SJSA1 (cell line): ENCODE measurements at regions not wholly inside any gene's neighbourhood (a gene's known extent, or its start where the extent isn't known, plus 50 kb on each side); places are given as distances from the start of the nearest gene placed in this dataset.
"Not testable (repeated sequence)": the region's sequence is repeated elsewhere in the genome, so short reads cannot be mapped to it uniquely, and the experiment has no call there.

Experiments used
- DNase-seq, 2 experiments: peaks; one replicate each; pipeline ENCODE4 v3.0.0-alpha.2; 2015 to 2020; ENCODE audit warnings: low spot score in 2 of 2, low read depth in 1 of 2
- H3K27ac ChIP-seq: fragments of 250-450 bp; sonication (Bioruptor Pico); 2 replicates; pipeline ENCODE4 v1.5.1; 2020; ENCODE audit warnings: mild to moderate bottlenecking, moderate library complexity
- H3K27me3 ChIP-seq: fragments of 250-450 bp; sonication (Bioruptor Pico); replicated peaks from 2 replicates; pipeline ENCODE4 v1.5.1; 2020; ENCODE audit warnings: mild to moderate bottlenecking, moderate library complexity
- H3K36me3 ChIP-seq: fragments of 250-450 bp; sonication (Bioruptor Pico); 2 replicates; pipeline ENCODE4 v1.5.1; 2020; ENCODE audit warnings: mild to moderate bottlenecking
- H3K4me1 ChIP-seq: fragments of 250-450 bp; sonication (Bioruptor Pico); replicated peaks from 2 replicates; pipeline ENCODE4 v1.6.1; 2021; ENCODE audit warnings: mild to moderate bottlenecking
- H3K4me3 ChIP-seq: fragments of 250-450 bp; sonication (Bioruptor Pico); 2 replicates; pipeline ENCODE4 v1.5.1; 2020; ENCODE audit warnings: mild to moderate bottlenecking
- H3K9me3 ChIP-seq: fragments of 250-450 bp; sonication (Bioruptor Pico); replicated peaks from 2 replicates; pipeline ENCODE4 v1.5.1; 2020; ENCODE audit warnings: mild to moderate bottlenecking

DNA sequence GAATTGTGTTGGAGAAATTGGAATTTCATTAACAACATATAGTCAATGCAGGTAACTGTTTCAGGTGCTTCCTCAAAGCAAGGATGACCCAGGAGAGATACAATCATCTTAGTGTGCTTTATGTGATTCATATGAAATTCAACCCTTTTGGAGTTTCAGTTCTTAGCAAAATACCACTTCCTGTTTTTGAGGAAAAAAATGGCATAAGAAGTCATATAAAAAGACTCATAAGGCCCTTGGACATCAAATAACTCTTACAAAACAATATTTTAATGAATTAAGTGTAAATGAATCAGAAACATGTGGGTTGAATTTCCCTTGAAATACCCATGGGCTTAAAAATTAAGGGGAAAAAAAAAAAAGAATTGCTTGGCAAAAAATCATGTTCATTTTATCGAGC lies 926.6 kb downstream of the LTN1 start:
- no peaks in the 10 kb centered on the region for H3K4me1 ChIP-seq
- no peak overlapping the region for H3K27ac ChIP-seq
- no peak for DNase-seq
- H3K27me3 ChIP-seq = no peaks in the 10 kb centered on the region
- H3K36me3 ChIP-seq = no peaks in the 10 kb centered on the region
- no peak overlapping the region for H3K4me3 ChIP-seq
- H3K9me3 ChIP-seq = no peaks in the 10 kb centered on the region

GRCh38 chr21:28063241-28064216 lies 929.1 kb downstream of the LTN1 start:
- Histone ChIP-seq H3K9me3 (no peaks in the 10 kb centered on the region), H3K4me3 (no peak overlapping the region), H3K36me3 (no peaks in the 10 kb centered on the region), H3K4me1 (no peaks in the 10 kb centered on the region), H3K27ac (no peak overlapping the region), H3K27me3 (no peaks in the 10 kb centered on the region)
- no peak for DNase-seq

GRCh38 chr21:28052956-28053355 lies 939.7 kb downstream of the LTN1 start:
- not testable (repeated sequence) for H3K27me3 ChIP-seq, H3K4me3 ChIP-seq, H3K36me3 ChIP-seq, DNase-seq, H3K4me1 ChIP-seq, H3K27ac ChIP-seq, H3K9me3 ChIP-seq

GRCh38 chr21:28051649-28052048 lies 941.0 kb downstream of the LTN1 start:
- H3K27ac ChIP-seq, H3K36me3 ChIP-seq, H3K4me3 ChIP-seq, H3K27me3 ChIP-seq, H3K9me3 ChIP-seq, H3K4me1 ChIP-seq: not testable (repeated sequence)
- DNase-seq = peak in 1 of 2 experiments; percentile 11

DNA sequence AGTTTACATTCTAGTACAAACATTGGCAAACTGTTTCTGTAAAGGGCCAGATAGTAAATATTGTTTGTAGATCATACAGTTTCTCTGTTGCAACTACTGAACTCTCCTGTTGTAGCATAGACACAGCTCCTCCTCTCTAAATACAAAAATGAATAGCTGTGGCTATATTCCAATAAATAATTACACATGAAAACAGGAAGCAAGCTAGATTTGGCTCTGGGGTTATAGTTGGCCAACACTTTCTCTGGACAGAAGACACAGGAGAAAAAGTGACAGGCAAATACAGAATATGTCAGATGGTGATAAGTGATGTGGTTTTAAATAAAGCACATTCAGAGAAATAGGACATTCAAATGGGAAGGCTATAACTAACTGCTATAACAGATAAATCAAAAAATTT lies 957.0 kb downstream of the LTN1 start:
- not testable (repeated sequence) for H3K36me3 ChIP-seq, DNase-seq

DNA sequence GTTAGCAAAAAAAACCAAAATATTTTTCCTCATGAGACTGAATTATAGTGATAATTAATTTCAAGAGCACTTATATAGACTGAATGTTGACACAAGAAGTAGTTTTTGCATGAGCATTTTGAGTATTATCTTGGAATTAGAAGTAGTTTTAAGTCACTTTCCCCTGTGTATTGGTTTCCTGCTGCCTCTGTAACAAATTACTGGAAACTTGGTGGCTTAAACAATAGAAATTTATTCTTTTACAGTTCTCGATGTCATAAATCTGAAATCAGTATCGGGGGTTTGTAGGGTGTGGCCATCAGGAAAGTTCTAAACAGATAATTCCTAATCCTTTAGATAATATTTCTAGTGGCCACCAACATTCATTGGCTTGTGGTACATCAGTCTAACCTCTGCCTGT lies 957.8 kb downstream of the LTN1 start:
- not testable (repeated sequence) for H3K27me3 ChIP-seq, H3K36me3 ChIP-seq, H3K27ac ChIP-seq, H3K4me3 ChIP-seq, H3K9me3 ChIP-seq, DNase-seq, H3K4me1 ChIP-seq

More for the DNA sequence above, 957.0 kb downstream of the LTN1 start:
- not testable (repeated sequence) for H3K4me3 ChIP-seq, H3K4me1 ChIP-seq, H3K27ac ChIP-seq, H3K27me3 ChIP-seq, H3K9me3 ChIP-seq

GRCh38 chr21:28034334-28034733 lies 958.3 kb downstream of the LTN1 start:
- H3K9me3 ChIP-seq, DNase-seq, H3K4me1 ChIP-seq, H3K27me3 ChIP-seq, H3K36me3 ChIP-seq, H3K4me3 ChIP-seq, H3K27ac ChIP-seq: not testable (repeated sequence)

DNA sequence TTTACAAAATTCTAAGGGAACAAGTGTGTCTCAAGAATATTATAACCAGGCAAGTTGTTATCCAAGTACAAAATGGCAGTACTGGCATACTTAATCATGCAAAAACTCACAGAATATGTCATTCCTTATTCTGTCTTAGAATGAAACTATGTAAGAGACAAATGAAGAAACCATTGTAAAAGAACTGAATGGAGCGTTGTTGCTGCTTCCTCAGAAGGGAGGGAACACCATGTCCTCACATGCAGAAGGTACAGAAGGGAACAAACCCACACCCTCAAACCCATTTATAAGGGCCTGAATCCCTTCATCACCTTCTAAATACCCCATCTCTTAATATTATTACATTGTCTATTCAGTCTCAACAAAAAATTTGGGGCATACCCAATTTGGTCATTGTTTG lies 960.0 kb downstream of the LTN1 start:
- H3K4me3 ChIP-seq = not testable (repeated sequence)

DNA sequence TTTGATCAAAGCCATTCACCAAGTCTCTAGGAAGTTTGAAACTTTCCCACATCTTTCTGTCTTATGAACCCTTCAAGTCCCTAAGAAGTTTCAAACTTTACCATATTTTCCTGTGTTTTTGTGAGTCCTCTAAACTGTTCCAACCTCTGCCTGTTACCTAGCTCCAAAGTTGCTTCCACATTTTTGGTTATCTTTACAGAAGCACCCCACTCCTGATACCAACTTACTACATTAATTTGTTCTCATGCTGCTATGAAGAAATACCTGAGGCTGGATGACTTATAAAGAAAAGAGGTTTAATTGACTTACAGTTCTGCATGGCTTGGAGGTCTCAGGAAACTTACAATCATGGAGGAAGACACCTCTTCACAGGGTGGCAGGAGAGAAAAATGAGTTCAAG lies 961.6 kb downstream of the LTN1 start:
- not testable (repeated sequence) for H3K36me3 ChIP-seq, H3K27ac ChIP-seq, H3K9me3 ChIP-seq, DNase-seq, H3K4me1 ChIP-seq, H3K27me3 ChIP-seq, H3K4me3 ChIP-seq

More for the DNA sequence above, 960.0 kb downstream of the LTN1 start:
- not testable (repeated sequence) for H3K9me3 ChIP-seq, DNase-seq, H3K4me1 ChIP-seq, H3K36me3 ChIP-seq, H3K27ac ChIP-seq, H3K27me3 ChIP-seq

GRCh38 chr21:28025111-28025510 lies 967.6 kb downstream of the LTN1 start:
- H3K27me3 ChIP-seq = no peaks in the 10 kb centered on the region
- H3K4me1 ChIP-seq = no peaks in the 10 kb centered on the region
- DNase-seq = no peak
- H3K4me3 ChIP-seq = no peak overlapping the region
- H3K9me3 ChIP-seq = no peaks in the 10 kb centered on the region
- no peak overlapping the region for H3K27ac ChIP-seq
- no peaks in the 10 kb centered on the region for H3K36me3 ChIP-seq

DNA sequence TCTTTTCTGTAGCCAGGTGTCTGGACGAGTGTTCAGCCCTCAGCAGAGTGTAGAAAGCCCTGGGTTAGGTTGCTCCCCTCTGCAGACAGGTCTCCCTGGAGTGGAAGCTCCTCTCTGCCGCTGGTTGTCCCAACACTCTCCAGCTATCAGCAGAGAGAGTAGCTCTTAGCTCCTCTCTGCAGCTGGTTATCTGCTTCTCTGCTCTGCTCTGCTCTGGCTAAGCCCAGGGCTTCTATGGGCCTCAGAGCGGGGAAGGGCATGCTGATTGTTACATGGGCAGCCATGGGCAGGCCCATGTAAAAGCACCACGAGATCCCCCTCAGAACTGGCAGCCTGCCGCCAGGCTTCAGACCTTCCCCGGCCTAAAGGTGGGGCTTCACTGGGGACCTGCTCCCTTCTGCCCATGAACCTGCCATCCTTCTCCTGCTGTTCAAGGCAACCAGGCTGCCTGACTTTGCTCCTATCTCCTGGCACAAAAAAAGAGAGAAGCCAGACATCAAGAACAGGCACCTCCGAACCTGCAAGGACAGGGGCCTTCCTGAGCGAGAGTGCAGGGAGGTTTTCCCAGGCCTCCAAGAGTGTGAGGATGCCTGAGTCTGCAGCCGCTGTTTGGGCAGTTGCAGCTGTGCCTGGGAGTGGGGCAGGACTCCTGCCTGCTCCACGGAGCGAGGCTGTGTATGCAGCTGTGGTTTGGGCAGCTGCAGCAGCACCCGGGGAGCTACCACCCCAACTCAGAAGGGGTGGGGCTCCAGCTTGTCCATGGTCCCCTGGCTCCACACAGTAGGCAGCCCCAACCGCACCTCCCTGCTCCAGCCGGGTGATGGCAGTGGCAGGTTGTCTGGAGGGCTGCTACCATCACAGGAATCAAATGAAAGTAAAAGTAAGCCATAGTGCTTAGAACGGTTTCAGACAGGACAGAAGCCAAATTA lies 973.7 kb downstream of the LTN1 start:
- Histone ChIP-seq H3K27me3 (no peaks in the 10 kb centered on the region), H3K4me1 (no peaks in the 10 kb centered on the region), H3K9me3 (no peaks in the 10 kb centered on the region), H3K4me3 (no peak overlapping the region), H3K36me3 (no peaks in the 10 kb centered on the region), H3K27ac (no peak overlapping the region)
- DNase-seq = peak in 1 of 2 experiments; percentile 6

DNA sequence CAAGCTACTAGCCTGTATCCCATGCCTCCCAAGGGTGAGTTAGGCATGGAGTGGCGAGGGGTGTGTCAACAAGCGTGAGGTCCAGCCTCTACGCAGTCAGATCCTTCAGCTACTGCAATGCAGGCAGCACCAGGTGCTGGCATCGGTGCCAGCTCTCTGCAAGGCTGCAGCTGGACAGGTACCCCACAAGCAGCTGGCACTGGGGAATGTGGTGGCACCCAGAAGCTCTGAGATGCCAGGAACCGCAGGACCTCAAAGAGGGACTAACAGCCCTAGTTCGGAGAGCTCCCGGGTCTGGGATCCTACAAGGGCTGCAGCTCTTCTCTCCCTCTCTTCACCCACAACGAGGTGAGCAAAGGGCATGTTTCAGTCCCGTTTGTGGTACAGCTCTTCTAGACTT lies 974.5 kb downstream of the LTN1 start:
- Histone ChIP-seq H3K9me3 (no peaks in the 10 kb centered on the region), H3K27ac (no peak overlapping the region), H3K4me3 (no peak overlapping the region), H3K27me3 (no peaks in the 10 kb centered on the region), H3K4me1 (no peaks in the 10 kb centered on the region), H3K36me3 (no peaks in the 10 kb centered on the region)
- DNase-seq = no peak

DNA sequence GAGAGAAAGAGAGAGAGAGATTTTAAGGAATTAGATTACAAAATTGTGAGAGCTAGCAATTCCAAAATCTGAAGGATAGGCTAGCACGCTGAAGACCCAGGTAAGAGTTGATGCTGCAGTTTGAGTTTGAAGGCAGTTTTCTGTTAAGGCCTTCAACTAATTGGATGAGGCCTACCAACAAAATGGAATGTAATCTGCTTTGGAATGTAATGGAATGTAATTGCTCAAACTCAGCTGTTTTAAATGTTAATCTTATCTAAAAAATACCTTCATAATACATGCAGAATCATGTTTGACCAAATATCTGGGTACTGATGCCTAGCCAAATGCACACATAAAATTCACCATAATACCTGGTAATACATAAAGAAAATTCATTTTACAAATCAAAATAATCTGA lies 976.1 kb downstream of the LTN1 start:
- H3K4me1 ChIP-seq = no peaks in the 10 kb centered on the region
- DNase-seq = no peak
- H3K27me3 ChIP-seq = no peaks in the 10 kb centered on the region
- no peaks in the 10 kb centered on the region for H3K36me3 ChIP-seq
- H3K4me3 ChIP-seq = no peak overlapping the region
- no peaks in the 10 kb centered on the region for H3K9me3 ChIP-seq
- no peak overlapping the region for H3K27ac ChIP-seq

DNA sequence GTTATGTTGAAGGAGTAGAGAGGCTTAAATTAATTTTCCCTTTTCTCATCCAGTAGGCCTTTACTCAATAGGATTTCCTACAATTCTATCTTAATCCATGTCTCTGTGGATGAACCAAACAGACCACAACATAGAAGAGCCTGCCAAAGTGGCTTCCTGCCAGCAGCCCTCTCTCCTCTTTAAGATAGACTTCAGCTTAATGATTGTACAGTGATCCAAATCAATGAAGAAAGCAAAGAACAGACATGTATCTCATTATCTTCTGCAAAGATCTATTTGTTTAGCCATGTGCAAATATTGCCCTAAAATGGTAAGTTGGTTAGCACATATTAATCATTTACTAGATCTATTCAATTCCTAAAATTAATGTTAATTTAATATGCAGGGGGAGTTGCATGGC lies 979.6 kb downstream of the LTN1 start:
- H3K36me3 ChIP-seq, H3K4me1 ChIP-seq, H3K27ac ChIP-seq, H3K27me3 ChIP-seq, DNase-seq, H3K4me3 ChIP-seq, H3K9me3 ChIP-seq: not testable (repeated sequence)
